ENCODE measurements at regions not wholly inside any gene's neighbourhood (a gene's known extent, or its start where the extent isn't known, plus 50 kb on each side); places are given as distances from the start of the nearest gene placed in this dataset.

GRCh38 chr2:71803398-71803797 lies 344.3 kb downstream of the CYP26B1 start:
- no peak for DNase-seq

GRCh38 chr2:71802556-71802955 lies 345.1 kb downstream of the CYP26B1 start:
- DNase-seq: no peak

DNA sequence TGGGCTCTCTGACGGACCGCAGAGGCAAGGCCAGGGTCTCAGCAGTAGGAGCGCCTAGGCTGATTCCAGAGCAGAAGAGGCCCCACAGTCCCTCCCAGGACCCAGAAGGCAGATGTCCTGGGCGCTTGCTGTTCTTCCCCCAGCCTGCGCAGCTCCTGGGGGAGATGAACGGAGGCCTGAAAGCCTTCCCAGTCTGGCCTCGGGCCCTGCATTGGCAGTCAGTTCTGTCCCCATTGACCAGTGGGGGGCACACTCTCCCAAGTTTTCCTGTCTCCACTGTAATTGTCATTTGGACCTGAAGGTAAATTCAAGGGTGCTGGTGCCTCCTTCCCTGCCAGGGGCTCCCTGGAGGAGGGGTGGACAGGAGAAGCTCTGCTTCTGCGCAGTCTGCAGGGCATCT lies 345.7 kb downstream of the CYP26B1 start:
- DNase-seq: peak; percentile 8

DNA sequence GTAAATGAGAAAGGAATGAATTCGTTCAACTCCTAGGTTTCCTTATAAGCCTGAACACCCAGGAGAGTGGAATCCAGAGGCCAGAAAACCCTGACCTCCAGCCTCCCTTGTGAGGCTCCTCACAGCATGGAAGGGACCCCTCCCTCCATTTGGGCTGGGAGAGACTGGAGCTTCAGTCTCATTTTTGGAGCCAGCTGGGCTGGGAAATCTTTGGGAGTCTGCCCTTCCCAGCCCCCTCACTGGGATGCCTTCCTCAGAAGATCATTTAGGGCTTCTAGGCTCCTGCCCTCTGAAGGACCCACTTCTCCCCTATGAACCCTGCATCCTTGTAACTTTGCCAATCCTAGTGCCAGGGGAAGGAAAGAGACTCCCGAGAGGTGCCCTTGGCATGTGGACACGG lies 346.1 kb downstream of the CYP26B1 start:
- no peak for DNase-seq

DNA sequence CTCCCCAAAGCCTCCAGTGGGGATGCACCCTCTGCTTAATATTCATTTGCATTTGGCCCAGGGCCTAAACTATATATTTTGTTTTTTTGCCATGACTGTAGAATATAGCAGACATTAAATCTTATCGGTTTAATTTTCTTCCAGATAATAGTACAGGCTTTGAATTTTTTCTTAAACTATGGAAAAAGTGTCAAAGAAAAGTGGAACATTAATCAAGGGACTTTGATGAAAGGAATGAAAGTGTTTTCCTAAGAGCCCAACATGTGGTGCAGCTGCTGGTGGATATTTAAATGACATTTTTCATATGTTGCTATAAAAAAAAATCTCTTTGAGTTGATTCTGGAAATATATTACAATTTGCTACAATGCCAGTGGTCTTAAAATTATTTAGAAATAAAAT lies 346.8 kb downstream of the CYP26B1 start:
- no peak for DNase-seq

DNA sequence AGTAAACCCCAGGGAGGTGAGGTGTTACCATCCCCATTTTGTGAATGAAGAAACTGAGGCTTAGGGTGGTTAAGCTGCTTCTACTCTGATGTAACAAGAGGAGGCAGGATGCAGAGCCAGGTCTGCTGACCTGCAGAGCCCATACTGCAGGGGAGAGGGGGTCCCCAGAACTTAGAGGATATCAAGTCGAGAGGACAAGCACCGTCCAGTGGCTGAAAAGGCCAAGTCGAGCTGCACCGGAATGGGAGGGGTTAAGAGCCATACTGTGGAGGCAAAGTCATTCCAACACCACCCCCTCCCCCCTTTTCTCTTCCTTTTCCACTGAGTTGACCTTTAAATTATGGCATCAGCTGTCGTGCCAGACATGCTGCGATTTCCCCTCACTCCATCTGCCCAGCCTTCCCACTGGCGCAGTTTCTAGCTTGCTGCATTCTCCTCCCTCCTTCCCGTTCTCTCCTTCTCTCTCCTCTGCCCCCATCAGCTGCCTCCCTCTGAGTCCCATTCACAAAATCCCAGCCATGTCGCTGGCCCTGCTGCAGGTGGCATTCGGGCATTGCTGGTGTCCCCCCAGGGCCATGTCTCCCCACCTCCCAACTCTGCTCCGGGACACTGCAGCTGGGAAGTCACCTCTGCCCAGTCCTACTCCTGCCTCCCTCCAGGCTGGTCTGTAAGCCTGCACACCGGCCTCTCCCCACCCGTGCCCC lies 346.9 kb downstream of the DYSF start:
- no peak for DNase-seq

GRCh38 chr2:71799013-71799575 lies 345.7 kb downstream of the DYSF start:
- DNase-seq: no peak

DNA sequence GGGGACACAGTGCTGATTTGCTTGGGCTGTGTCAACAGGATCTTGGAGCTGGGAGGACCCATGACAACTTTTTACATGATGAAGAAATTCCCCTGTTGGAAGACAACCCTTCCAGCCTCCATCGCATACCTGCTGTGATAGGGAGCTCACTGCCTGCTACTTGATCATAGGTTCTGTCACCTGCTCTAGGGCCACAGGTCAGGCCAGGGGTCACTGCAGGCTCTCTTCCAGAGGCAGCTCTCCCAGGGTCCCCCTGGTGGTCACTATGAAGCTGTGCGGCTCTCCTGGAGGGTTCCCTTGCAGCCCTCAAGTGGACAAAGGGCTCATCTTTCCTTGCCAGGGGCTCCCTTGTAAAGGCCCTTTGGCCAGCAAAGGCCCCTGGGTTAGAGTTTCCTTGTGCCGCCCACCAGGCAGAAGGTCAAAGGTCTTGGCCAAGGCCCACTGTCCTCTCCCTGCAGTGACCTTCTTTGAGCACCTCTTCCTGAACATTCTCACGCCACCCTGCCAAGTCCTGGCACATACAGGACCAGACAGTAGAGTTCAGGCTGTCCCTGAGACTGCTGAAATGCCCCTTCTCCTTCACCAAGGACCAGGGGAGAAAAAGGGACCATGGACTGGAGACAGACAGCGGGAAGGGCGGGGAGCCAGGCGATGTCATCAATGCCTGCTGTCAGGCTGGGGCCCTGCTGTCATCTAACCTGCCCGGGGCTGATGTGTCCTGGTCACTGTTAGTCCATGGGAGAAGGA lies 345.1 kb downstream of the DYSF start:
- no peak for DNase-seq

DNA sequence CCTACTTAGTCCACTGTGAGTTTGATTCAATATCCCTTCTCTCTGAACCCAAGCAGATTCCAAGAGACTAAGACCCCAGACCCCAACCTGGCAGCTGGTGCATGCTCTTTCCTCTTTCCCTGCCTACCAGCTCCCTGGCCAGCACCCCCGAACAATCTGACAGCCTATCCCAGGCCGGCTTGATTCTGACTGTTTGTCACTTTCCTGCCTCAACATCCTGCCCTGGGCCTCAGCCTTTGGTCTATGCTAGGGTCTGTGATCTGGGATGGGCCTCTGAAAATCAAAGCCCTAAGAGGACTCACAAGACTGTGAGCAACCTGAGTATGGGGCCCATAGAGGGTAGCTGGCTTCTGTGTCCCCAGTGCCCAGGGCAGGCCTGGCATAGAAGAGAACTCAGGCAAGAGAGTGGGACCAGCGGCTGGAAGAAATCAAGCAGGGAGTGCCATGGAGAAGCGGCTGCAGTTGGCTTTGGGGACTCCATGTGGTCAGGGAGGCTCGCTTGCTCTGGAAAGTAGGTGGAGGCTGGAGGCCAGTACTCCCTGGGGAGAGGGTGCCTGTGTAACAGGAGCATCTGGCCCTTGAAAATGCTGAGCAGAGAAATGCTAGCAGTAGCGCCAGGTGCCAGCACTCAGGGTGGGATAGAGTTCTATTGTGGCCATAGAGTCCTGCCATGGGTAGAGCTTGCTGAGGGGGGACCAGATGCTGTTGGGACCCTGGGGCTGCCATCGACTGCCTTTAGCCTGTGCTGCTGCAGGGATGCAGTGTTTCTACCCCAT lies 343.9 kb downstream of the DYSF start:
- no peak for DNase-seq

DNA sequence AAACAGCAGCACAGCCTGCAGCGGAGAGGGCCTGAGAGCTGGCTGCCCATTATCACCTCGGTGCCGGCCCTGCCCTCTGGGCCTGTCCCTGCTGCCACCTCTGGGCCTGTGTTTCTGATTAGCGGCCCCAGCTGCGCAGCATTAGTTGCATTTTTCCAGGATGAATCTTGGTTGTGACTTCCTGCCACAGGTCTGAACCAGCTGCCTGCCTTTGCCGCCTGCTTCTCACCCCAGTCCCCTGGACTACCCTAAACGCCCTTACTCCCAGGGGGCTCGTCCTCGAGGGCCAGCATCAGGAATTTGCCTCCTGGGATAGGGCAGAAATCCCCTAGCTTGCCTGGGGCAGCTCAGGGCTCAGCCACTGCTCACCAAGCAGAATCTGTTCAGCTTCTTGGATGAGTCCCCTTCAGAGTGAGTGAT lies 342.8 kb downstream of the DYSF start:
- DNase-seq: no peak

GRCh38 chr2:71795486-71795885 lies 342.1 kb downstream of the DYSF start:
- no peak for DNase-seq

- DNase-seq: no peak
Observed at GRCh38 chr2:71794611-71795010, 341.2 kb downstream of the DYSF start.

DNA sequence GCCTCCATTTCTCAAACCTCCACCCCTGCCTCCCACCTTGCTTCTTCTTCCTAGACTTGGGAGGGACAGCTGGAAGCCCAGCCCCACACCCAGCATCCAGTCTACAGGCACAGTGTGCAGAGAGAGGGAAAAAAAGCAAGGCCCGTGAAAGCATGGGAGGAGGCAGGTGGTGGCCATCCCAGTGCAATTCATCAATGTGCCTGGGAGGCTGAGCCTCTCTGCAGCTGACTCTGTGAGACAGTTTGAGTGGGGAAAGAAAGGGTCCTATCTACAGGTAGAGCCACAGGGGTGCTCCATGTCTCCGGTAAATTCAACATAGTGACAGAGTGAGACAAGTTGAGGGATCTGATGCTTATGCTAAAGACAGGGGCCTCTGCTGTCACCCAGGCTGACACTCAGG lies 340.6 kb downstream of the DYSF start:
- DNase-seq: no peak

- no peak for DNase-seq
Observed at GRCh38 chr2:71792926-71793761, 339.8 kb downstream of the DYSF start.

DNA sequence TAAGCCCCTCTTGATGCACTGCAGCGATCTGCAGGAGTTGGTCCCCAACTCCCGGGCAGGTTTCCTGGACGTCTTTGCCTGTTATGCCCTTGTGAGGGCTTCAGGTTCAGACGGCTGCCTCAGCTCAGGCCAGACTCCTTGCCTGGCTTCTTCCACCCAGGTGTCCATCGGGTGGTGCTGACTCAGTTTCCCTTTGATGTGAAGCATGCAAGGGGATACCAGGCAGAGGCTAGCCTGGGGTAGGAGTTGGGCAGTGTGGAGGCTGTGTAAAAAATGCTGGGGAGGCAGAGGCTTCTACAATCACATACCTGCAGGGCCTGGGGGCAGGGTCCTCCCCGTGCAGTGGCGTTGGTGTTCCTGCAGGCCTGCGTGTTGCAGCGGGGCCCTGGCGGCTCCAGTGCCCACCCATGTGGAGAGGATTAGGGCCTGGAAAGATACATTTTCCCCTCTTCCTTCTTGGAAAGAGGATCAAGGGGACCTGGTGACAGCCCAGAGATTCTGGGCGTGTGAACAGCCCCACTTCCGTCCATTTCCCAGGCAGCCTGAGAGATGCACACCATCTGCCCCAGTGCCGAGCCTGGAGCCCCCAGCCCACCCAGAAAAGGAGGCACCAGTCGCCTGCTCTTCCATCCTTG lies 338.3 kb downstream of the DYSF start:
- DNase-seq: no peak

DNA sequence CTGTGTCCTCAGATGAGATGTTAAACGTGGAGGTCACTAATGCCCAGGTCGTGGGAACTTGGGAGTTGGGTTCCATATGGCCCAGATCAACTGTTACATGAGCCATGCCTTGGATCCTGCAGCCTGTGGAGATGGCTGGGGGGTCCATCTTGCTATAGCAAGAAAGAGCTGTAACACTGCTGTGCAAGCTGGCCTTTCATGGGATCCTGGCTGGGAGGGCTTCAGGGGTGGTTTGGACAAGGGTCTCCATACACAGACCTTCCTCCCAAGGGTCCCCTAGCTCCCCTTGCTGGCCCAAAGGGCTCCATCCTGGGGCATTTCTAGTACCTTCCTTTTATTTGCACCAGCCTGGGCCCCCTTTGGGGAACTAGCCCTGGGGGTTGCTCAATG lies 337.7 kb downstream of the DYSF start:
- no peak for DNase-seq

- no peak for DNase-seq
Observed at GRCh38 chr2:71790226-71791060, 337.1 kb downstream of the DYSF start.

- no peak for DNase-seq
Observed at GRCh38 chr2:71789556-71790204, 336.3 kb downstream of the DYSF start.

- no peak for DNase-seq
Observed at GRCh38 chr2:71788601-71789240, 335.4 kb downstream of the DYSF start.

DNA sequence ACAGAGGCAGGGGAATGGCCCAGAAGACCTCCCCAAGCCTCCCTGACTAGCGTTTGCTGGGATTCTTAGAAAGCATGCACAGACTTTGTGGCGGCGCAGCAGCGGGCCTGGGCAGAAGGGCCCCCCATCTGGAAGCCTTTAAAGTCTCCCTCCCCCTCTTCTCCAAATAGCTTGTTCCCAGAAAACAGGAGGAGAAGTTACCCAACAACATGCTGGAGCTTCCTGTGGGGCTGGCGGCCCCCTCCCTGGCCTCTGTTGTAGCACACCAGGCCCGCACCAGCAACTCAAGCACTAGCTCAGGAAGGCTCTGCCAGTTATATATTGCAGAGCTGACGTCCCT lies 334.8 kb downstream of the DYSF start:
- no peak for DNase-seq

All from DMS79 treated with DMSO at 0.1 percent for 48 hours (cell line).